ENCODE measurements at regions not wholly inside any gene's neighbourhood (a gene's known extent, or its start where the extent isn't known, plus 50 kb on each side); places are given as distances from the start of the nearest gene placed in this dataset.

- TF ChIP-seq POLR2A (IDR thresholded peaks at IDR 0.05; ENCODE audit: low read length) (no peak), GATA1 (IDR thresholded peaks at IDR 0.05; ENCODE audit: low read depth, low read length) (no peak)
Observed at GRCh38 chr1:56068908-56069307, 510.5 kb downstream of the PLPP3 start.

Data from erythroblast (primary cell).